ENCODE measurements at regions not wholly inside any gene's neighbourhood (a gene's known extent, or its start where the extent isn't known, plus 50 kb on each side); places are given as distances from the start of the nearest gene placed in this dataset.

DNA sequence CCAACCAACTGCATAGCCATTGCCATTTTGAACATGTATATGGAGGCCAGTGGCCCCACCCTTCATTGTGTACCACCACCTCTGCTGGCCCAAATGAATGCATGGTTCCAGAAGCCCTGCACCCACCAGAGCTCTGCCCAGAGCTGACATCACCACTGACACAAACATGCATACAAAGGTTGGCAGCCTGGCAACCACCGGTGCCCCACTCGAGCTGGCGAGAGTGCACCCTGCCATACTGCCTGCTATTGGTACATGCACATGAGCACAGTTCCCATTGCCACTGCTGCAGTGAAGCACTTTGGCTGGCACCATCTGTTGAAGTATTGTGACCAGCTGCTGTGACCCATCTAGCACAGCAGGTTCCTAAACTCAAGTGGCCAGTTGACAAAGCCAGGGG is 1564.9 kb downstream of the OLFM4 start:
- TF ChIP-seq, protein P1, sequence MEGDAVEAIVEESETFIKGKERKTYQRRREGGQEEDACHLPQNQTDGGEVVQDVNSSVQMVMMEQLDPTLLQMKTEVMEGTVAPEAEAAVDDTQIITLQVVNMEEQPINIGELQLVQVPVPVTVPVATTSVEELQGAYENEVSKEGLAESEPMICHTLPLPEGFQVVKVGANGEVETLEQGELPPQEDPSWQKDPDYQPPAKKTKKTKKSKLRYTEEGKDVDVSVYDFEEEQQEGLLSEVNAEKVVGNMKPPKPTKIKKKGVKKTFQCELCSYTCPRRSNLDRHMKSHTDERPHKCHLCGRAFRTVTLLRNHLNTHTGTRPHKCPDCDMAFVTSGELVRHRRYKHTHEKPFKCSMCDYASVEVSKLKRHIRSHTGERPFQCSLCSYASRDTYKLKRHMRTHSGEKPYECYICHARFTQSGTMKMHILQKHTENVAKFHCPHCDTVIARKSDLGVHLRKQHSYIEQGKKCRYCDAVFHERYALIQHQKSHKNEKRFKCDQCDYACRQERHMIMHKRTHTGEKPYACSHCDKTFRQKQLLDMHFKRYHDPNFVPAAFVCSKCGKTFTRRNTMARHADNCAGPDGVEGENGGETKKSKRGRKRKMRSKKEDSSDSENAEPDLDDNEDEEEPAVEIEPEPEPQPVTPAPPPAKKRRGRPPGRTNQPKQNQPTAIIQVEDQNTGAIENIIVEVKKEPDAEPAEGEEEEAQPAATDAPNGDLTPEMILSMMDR (IDR thresholded peaks at IDR 0.05) = no peak
- TF ChIP-seq EP300 (IDR thresholded peaks at IDR 0.05) (no peak), POLR2A (IDR thresholded peaks at IDR 0.05) (no peak)

Measured in tibial nerve (tissue), 4 donors.